ENCODE measurements at regions not wholly inside any gene's neighbourhood (a gene's known extent, or its start where the extent isn't known, plus 50 kb on each side); places are given as distances from the start of the nearest gene placed in this dataset.

DNA sequence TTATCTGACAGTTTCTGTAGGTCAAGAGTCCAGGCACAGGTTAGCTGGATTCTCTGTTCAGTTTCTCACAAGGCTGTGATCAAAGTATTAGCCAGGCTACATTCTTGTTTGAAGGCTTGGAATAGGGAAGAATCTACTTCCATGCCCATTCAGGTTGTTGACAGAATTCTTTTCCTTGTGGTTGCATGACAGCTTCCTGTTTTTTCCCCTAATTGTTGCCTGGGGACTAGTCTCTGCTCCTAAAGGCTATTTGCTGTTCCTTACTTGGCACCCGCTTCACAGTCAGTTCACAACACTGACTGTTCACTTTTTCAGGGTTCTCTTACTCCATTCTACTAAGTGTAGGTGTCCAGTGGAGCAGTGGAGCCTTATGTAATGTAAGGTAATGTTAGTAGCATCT lies 115.4 kb upstream of the GBE1 start:
- DNase-seq, result no peak
- TF ChIP-seq, protein P1, sequence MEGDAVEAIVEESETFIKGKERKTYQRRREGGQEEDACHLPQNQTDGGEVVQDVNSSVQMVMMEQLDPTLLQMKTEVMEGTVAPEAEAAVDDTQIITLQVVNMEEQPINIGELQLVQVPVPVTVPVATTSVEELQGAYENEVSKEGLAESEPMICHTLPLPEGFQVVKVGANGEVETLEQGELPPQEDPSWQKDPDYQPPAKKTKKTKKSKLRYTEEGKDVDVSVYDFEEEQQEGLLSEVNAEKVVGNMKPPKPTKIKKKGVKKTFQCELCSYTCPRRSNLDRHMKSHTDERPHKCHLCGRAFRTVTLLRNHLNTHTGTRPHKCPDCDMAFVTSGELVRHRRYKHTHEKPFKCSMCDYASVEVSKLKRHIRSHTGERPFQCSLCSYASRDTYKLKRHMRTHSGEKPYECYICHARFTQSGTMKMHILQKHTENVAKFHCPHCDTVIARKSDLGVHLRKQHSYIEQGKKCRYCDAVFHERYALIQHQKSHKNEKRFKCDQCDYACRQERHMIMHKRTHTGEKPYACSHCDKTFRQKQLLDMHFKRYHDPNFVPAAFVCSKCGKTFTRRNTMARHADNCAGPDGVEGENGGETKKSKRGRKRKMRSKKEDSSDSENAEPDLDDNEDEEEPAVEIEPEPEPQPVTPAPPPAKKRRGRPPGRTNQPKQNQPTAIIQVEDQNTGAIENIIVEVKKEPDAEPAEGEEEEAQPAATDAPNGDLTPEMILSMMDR (IDR thresholded peaks at IDR 0.05), result no peak
- Histone ChIP-seq H3K9me3 (no peaks in the 10 kb centered on the region), H3K27ac (no peak overlapping the region), H3K27me3 (ENCODE audit: low read depth) (no peaks in the 10 kb centered on the region), H3K4me3 (no peak overlapping the region), H3K4me1 (no peaks in the 10 kb centered on the region), H3K36me3 (no peaks in the 10 kb centered on the region)
- intact Hi-C loops (cut with DNase I), result no loop called here
- ATAC-seq, result no peak

DNA sequence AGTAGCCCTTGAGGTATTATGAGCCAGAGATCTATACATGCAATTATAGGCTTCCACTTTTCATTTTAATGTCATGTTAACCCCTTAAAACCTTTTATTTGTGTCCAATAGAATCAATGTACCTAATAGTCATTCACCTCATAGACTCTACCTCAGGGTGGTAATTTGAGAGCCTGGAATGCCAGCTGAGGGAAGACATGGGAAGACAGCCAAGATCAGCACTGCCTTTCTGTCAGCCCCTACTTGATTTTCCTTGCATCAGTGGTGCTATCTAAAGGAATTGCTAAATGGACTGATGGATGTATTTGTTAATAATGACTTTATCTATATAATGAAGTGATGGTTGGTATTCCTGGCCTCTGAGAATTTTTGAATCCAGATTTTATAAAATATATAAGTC lies 113.3 kb upstream of the GBE1 start:
- ATAC-seq, result no peak
- TF ChIP-seq, protein P1 (IDR thresholded peaks at IDR 0.05), result no peak
- Histone ChIP-seq H3K4me1 (no peaks in the 10 kb centered on the region), H3K36me3 (no peaks in the 10 kb centered on the region), H3K9me3 (no peaks in the 10 kb centered on the region), H3K4me3 (no peak overlapping the region), H3K27me3 (ENCODE audit: low read depth) (no peaks in the 10 kb centered on the region), H3K27ac (no peak overlapping the region)
- DNase-seq, result no peak
- intact Hi-C loops (cut with DNase I), result no loop called here

DNA sequence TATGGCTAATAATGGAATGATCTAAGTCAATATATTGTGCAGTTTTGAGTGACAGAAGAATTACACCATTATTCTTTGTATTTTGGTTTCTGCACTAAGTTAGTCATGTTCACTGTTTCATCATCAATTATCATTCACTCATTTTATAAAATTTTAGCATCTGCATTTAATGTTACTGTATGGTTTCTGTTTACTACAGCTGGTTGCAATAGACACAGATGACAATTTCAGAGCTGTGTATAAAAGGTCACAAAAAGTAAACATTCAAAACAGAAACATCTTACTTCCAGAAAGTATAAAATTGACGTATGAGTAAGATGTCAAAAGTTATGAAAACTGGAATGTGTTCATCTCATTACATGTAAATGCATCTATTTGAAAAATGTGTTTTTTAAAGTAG lies 111.1 kb upstream of the GBE1 start:
- Histone ChIP-seq H3K27me3 (ENCODE audit: low read depth) (no peaks in the 10 kb centered on the region), H3K27ac (no peak overlapping the region), H3K9me3 (no peaks in the 10 kb centered on the region), H3K4me1 (no peaks in the 10 kb centered on the region), H3K4me3 (no peak overlapping the region), H3K36me3 (no peaks in the 10 kb centered on the region)
- intact Hi-C loops (cut with DNase I), result no loop called here
- ATAC-seq (no peak), DNase-seq (no peak)
- TF ChIP-seq, protein P1 (IDR thresholded peaks at IDR 0.05), result no peak

DNA sequence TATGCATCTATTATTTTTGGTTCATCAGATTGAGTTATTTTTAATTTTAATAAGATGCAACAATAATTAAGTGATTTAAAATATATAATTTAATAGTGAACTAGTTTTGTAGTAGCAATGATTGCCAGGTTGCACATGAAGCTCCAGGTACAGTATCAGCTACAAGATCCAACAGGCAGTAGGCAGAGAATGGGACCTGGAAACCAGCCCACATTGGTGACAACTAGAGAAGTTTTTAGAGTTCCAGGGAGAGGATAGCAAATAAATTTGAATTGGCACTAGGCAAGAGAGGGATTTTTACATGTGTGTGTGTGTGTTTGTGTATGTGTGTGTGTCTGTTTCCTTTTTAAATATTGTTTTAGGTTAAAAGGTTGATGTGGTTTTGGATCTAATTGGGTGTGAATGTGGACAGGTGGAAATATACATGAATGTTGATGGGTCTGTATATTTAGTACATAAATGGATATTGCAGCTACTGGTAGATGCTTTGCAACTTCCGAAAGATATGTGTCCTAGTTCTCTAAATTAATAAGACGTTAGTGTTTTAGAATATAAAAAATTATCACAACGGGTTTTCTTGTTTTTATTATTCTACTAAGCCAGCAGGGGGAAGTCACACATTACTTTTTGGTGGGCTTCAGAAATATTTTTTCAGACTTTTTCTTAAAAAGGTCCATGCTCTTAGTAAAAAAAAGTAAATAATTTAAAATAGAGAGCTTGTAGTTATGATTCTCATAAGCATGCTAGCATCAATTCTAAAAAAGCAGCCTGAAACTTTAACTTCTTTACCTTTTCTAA lies 110.1 kb upstream of the GBE1 start:
- TF ChIP-seq, protein P1 (IDR thresholded peaks at IDR 0.05), result no peak
- no peaks in the 10 kb centered on the region for H3K9me3 ChIP-seq
- ATAC-seq (no peak), DNase-seq (no peak)
- intact Hi-C loops (cut with DNase I), result no loop called here
- no peaks in the 10 kb centered on the region for H3K36me3 ChIP-seq
- no peak overlapping the region for H3K27ac ChIP-seq
- no peaks in the 10 kb centered on the region for H3K4me1 ChIP-seq
- no peak overlapping the region for H3K4me3 ChIP-seq
- no peaks in the 10 kb centered on the region for H3K27me3 ChIP-seq (ENCODE audit: low read depth)

DNA sequence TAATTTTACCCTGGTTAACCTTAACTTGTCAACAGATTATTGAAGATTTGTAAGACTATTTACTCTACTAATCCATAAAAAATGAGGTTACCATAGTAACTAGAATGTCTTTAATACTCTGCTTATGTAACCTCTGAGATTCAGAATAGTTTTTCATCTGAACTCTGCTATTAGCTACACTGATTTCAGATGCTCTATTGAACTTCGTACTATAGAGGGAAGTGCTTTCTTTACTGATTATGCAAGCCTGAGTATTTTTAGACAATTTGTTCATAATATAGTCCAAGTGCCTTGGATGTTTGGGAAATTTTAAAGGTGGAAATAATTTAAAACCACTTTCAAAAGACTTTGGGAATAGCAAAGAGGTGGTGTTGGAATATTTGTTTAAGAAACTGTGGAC lies 107.9 kb upstream of the GBE1 start:
- H3K36me3 ChIP-seq, result no peaks in the 10 kb centered on the region
- DNase-seq (no peak), ATAC-seq (no peak)
- TF ChIP-seq, protein P1 (IDR thresholded peaks at IDR 0.05), result no peak
- peaks cover 4% of the 10 kb centered on the region for H3K4me1 ChIP-seq
- H3K27me3 ChIP-seq (ENCODE audit: low read depth), result no peaks in the 10 kb centered on the region
- no peak overlapping the region for H3K4me3 ChIP-seq
- intact Hi-C loops (cut with DNase I), result no loop called here
- H3K9me3 ChIP-seq, result no peaks in the 10 kb centered on the region
- no peak overlapping the region for H3K27ac ChIP-seq
